ENCODE measurements at regions not wholly inside any gene's neighbourhood (a gene's known extent, or its start where the extent isn't known, plus 50 kb on each side); places are given as distances from the start of the nearest gene placed in this dataset.

DNA sequence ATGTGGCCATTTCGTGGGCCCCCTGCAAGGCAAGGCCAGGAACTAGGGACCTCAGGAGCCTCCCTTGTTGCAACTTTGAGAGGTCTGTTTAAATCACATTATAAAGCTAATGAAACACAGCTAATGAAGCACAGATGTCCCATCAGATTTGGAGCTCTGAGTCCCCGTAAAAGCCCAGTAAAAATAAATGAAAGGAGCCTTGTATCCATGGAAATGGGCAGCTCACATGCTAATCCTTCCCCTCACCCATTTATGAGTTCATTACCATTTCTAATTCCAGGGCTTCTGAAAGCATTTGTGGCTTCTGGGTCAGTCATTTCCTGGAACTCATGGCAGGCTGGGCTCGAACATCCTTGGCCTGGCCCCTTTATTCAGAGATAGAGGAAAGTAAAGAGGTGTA, 274.8 kb downstream of the SS18 start:
- Histone ChIP-seq H3K4me1 (no peaks in the 10 kb centered on the region), H3K4me3 (no peak overlapping the region), H3K27me3 (ENCODE audit: low read depth) (peaks cover 5% of the 10 kb centered on the region), H3K36me3 (no peaks in the 10 kb centered on the region), H3K9me3 (replicated peaks) (no peaks in the 10 kb centered on the region), H3K27ac (replicated peaks) (no peak overlapping the region)
- TF ChIP-seq, protein P1, sequence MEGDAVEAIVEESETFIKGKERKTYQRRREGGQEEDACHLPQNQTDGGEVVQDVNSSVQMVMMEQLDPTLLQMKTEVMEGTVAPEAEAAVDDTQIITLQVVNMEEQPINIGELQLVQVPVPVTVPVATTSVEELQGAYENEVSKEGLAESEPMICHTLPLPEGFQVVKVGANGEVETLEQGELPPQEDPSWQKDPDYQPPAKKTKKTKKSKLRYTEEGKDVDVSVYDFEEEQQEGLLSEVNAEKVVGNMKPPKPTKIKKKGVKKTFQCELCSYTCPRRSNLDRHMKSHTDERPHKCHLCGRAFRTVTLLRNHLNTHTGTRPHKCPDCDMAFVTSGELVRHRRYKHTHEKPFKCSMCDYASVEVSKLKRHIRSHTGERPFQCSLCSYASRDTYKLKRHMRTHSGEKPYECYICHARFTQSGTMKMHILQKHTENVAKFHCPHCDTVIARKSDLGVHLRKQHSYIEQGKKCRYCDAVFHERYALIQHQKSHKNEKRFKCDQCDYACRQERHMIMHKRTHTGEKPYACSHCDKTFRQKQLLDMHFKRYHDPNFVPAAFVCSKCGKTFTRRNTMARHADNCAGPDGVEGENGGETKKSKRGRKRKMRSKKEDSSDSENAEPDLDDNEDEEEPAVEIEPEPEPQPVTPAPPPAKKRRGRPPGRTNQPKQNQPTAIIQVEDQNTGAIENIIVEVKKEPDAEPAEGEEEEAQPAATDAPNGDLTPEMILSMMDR (IDR thresholded peaks at IDR 0.05; ENCODE audit: borderline replicate concordance): no peak
- DNase-seq: no peak
- intact Hi-C loops (cut with micrococcal nuclease): no loop called here

DNA sequence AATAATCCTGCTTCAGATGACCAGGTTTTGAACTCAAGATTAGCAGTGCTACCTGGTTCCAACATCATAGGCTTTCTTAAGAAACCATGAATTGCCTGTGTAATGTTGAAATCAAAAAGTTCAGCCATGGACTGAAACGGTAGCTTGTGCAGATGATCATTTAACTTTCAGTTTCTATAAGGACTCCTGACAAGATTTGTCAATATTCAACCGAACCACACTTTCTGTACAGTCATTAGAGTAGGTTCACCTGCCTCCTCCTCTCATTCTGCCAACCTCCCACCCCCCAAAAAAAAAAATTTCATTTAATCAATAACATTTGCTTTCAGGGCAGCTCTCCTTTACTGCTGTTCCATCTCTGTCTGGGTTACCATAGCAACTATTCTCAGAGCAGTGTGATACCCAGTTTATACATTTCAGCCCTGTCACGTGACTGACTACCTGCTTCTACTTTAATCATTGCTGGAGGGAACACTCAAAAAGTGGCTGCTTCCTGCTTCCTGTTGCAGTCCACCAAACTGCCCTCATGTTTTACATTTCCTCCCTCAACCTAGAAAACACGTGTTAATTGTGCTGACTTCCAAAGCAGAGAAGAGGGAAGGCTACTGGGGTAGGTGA, 275.5 kb downstream of the SS18 start:
- Histone ChIP-seq H3K9me3 (replicated peaks) (no peaks in the 10 kb centered on the region), H3K27ac (replicated peaks) (no peak overlapping the region), H3K4me3 (no peak overlapping the region), H3K36me3 (no peaks in the 10 kb centered on the region), H3K4me1 (no peaks in the 10 kb centered on the region), H3K27me3 (ENCODE audit: low read depth) (peaks cover 4% of the 10 kb centered on the region)
- TF ChIP-seq, protein P1 (IDR thresholded peaks at IDR 0.05; ENCODE audit: borderline replicate concordance): no peak
- no peak for DNase-seq
- intact Hi-C loops (cut with micrococcal nuclease): no loop called here

DNA sequence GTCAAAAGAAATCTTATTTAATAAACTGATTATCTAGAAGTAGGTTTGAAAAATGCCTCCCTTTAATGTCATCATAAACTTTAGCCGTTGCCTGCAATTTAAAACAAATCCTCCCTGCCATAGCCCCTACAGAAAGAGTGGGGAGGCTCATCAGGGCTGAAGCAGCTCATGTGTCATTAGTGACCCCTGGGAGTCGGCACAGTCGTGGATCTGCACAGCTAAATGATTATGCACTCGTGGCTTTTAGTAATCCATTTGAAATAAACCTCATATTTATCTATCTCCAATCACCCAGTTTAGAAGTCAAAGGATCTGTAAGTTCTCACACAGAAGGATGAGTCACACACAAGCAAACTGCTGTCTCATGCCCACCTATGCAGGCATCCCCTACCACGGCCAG, 277.3 kb downstream of the SS18 start:
- TF ChIP-seq, protein P1 (IDR thresholded peaks at IDR 0.05; ENCODE audit: borderline replicate concordance): no peak
- DNase-seq: no peak
- Histone ChIP-seq H3K36me3 (no peaks in the 10 kb centered on the region), H3K27me3 (ENCODE audit: low read depth) (no peaks in the 10 kb centered on the region), H3K27ac (replicated peaks) (no peak overlapping the region), H3K4me1 (no peaks in the 10 kb centered on the region), H3K9me3 (replicated peaks) (no peaks in the 10 kb centered on the region), H3K4me3 (no peak overlapping the region)
- intact Hi-C loops (cut with micrococcal nuclease): no loop called here

DNA sequence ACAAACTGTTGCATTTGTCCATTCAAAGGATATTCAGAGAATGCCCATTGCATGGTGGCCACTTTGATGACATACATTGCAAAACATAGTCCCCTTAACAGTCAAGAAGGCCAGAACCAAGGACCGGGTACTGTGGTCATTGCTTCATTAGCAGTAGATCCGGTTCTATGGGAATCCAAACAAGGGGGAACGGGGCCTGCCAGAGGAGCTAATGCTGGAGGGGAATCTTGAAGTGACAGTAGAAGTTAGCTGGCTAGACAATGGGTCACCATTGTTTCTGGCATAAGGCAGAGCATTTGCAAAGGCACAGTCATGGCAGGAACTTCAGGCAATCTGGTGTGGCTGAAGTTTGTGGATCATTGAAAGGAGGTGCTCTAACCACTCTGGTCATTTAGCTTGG, 279.7 kb downstream of the SS18 start:
- Histone ChIP-seq H3K27ac (replicated peaks) (no peak overlapping the region), H3K4me1 (no peaks in the 10 kb centered on the region), H3K27me3 (ENCODE audit: low read depth) (no peaks in the 10 kb centered on the region), H3K36me3 (no peaks in the 10 kb centered on the region), H3K4me3 (no peak overlapping the region), H3K9me3 (replicated peaks) (no peaks in the 10 kb centered on the region)
- no peak for DNase-seq
- intact Hi-C loops (cut with micrococcal nuclease): no loop called here
- TF ChIP-seq, protein P1 (IDR thresholded peaks at IDR 0.05; ENCODE audit: borderline replicate concordance): no peak

DNA sequence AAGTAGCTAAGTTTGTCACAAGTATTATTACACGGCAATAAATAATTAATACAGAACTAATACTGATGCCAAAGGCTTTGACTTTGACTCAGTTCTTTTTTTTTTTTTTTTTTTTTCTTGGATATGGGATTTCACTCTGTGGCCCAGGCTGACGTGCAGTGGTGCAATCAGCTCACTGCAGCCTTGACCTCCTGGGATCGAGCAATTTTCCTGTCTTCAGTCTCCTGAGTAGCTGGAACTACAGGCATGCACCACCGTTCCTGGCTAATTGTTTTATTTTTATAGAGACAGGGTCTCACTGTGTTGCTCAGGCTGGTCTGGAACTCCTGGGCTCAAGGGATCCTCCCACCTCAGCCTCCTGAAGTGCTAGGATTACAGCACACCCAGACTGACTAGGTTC, 284.5 kb downstream of the SS18 start:
- H3K9me3 ChIP-seq (replicated peaks): no peaks in the 10 kb centered on the region
- no peaks in the 10 kb centered on the region for H3K4me1 ChIP-seq
- no peak overlapping the region for H3K4me3 ChIP-seq
- DNase-seq: no peak
- TF ChIP-seq, protein P1 (IDR thresholded peaks at IDR 0.05; ENCODE audit: borderline replicate concordance): no peak
- H3K27ac ChIP-seq (replicated peaks): no peak overlapping the region
- intact Hi-C loops (cut with micrococcal nuclease): no loop called here
- H3K27me3 ChIP-seq (ENCODE audit: low read depth): no peaks in the 10 kb centered on the region
- no peaks in the 10 kb centered on the region for H3K36me3 ChIP-seq
